SK-N-SH treated with all-trans-retinoic acid at 6 μM for 48 hours (cell line): ENCODE measurements at regions not wholly inside any gene's neighbourhood (a gene's known extent, or its start where the extent isn't known, plus 50 kb on each side); places are given as distances from the start of the nearest gene placed in this dataset.

Experiments used
- ATAC-seq: fragments of 200-7000 bp; cut with Tn5 transposase; 3 replicates; pipeline ENCODE4 v1.9.1; 2020; ENCODE audit warnings: mild to moderate bottlenecking, moderate library complexity
- ARNTL ChIP-seq: fragments of 450-650 bp; formaldehyde crosslinking; IDR thresholded peaks from 2 replicates; pipeline ENCODE4 v1.5.0; 2020; ENCODE audit warnings: low read depth, mild to moderate bottlenecking, moderate library complexity, borderline replicate concordance
- BACH2 ChIP-seq: fragments of 250-450 bp; sonication (Bioruptor Pico); IDR thresholded peaks from 2 replicates; pipeline ENCODE4 v1.9.0; 2021; ENCODE audit warnings: mild to moderate bottlenecking, borderline replicate concordance
- CREB5 ChIP-seq: fragments of 250-450 bp; sonication (Bioruptor Pico); IDR thresholded peaks from 2 replicates; pipeline ENCODE4 v1.5.1; 2020; ENCODE audit warnings: low read depth, mild to moderate bottlenecking, moderate library complexity
- CSDC2 ChIP-seq: fragments of 250-450 bp; sonication (Bioruptor Pico); IDR thresholded peaks from 2 replicates; pipeline ENCODE4 v1.5.0; 2020; ENCODE audit warnings: mild to moderate bottlenecking, moderate library complexity
- ESRRG ChIP-seq: fragments of 250-450 bp; sonication (Bioruptor Pico); IDR thresholded peaks from 2 replicates; pipeline ENCODE4 v1.6.1; 2021; ENCODE audit warnings: mild to moderate bottlenecking
- GLIS3 ChIP-seq: fragments of 250-450 bp; sonication (Bioruptor Pico); IDR thresholded peaks from 2 replicates; pipeline ENCODE4 v1.5.0; 2020; ENCODE audit warnings: mild to moderate bottlenecking, moderate library complexity
- ISL1 ChIP-seq: fragments of 250-450 bp; sonication (Bioruptor Pico); IDR thresholded peaks from 2 replicates; pipeline ENCODE4 v2.1.2; 2022; ENCODE audit warnings: mild to moderate bottlenecking, moderate library complexity
- OSR1 ChIP-seq: fragments of 250-450 bp; sonication (Bioruptor Pico); IDR thresholded peaks from 2 replicates; pipeline ENCODE4 v1.8.0; 2022; ENCODE audit warnings: moderate library complexity, mild to moderate bottlenecking, inconsistent platforms
- PATZ1 ChIP-seq: fragments of 250-450 bp; sonication (Bioruptor Pico); IDR thresholded peaks from 2 replicates; pipeline ENCODE4 v1.8.0; 2020; ENCODE audit warnings: mild to moderate bottlenecking, moderate library complexity, borderline replicate concordance
- POU6F1 ChIP-seq: fragments of 250-450 bp; sonication (Bioruptor Pico); IDR thresholded peaks from 2 replicates; pipeline ENCODE4 v1.8.0; 2021; ENCODE audit warnings: low read depth, mild to moderate bottlenecking, moderate library complexity, borderline replicate concordance
- PPARA ChIP-seq: fragments of 250-450 bp; sonication (Bioruptor Pico); IDR thresholded peaks from 2 replicates; pipeline ENCODE4 v1.5.0; 2020; ENCODE audit warnings: mild to moderate bottlenecking, borderline replicate concordance
- RARB ChIP-seq: fragments of 250-450 bp; sonication (Bioruptor Pico); IDR thresholded peaks from 2 replicates; pipeline ENCODE4 v1.8.0; 2021; ENCODE audit warnings: mild to moderate bottlenecking, moderate library complexity
- SNAI2 ChIP-seq: fragments of 250-450 bp; sonication (Bioruptor Pico); IDR thresholded peaks from 2 replicates; pipeline ENCODE4 v1.5.0; 2020; ENCODE audit warnings: mild to moderate bottlenecking, moderate library complexity
- TCF4 ChIP-seq: fragments of 250-450 bp; sonication (Bioruptor Pico); IDR thresholded peaks from 2 replicates; pipeline ENCODE4 v1.8.0; 2021; ENCODE audit warnings: mild to moderate bottlenecking, moderate library complexity, borderline replicate concordance
- TOX ChIP-seq: fragments of 250-450 bp; sonication (Bioruptor Pico); IDR thresholded peaks from 2 replicates; pipeline ENCODE4 v1.8.0; 2021; ENCODE audit warnings: mild to moderate bottlenecking, moderate library complexity, borderline replicate concordance
- TSHZ2 ChIP-seq: fragments of 250-450 bp; sonication (Bioruptor Pico); IDR thresholded peaks from 2 replicates; pipeline ENCODE4 v1.5.0; 2020; ENCODE audit warnings: mild to moderate bottlenecking, moderate library complexity
- ZC3H10 ChIP-seq: fragments of 250-450 bp; sonication (Bioruptor Pico); IDR thresholded peaks from 2 replicates; pipeline ENCODE4 v1.5.1; 2021; ENCODE audit warnings: mild to moderate bottlenecking, moderate library complexity
- ZFP3 ChIP-seq: fragments of 250-450 bp; sonication (Bioruptor Pico); IDR thresholded peaks from 2 replicates; pipeline ENCODE4 v1.5.0; 2020; ENCODE audit warnings: mild to moderate bottlenecking, moderate library complexity
- ZFP30 ChIP-seq: fragments of 450-650 bp; formaldehyde crosslinking; IDR thresholded peaks from 2 replicates; pipeline ENCODE4 v1.5.0; 2022; ENCODE audit warnings: mild to moderate bottlenecking, moderate library complexity
- ZNF565 ChIP-seq: fragments of 450-650 bp; formaldehyde crosslinking; conservative IDR thresholded peaks from 2 replicates; pipeline ENCODE4 v1.5.0; 2020; ENCODE audit warnings: low read depth, mild to moderate bottlenecking, moderate library complexity
- ZNF70 ChIP-seq: fragments of 450-650 bp; formaldehyde crosslinking; IDR thresholded peaks from 2 replicates; pipeline ENCODE4 v1.5.0; 2020; ENCODE audit warnings: mild to moderate bottlenecking, moderate library complexity
- ZNF8 ChIP-seq: fragments of 450-650 bp; formaldehyde crosslinking; IDR thresholded peaks from 2 replicates; pipeline ENCODE4 v1.5.0; 2020; ENCODE audit warnings: mild to moderate bottlenecking, moderate library complexity

GRCh38 chr1:14296795-14297194, 301.7 kb upstream of the KAZN start:
- TF ChIP-seq PPARA (CRISPR knock-in tag): no peak
- TF ChIP-seq ZNF565 (CRISPR knock-in tag): no peak
- no peak for TF ChIP-seq GLIS3
- no peak for TF ChIP-seq BACH2 (CRISPR knock-in tag)
- no peak for TF ChIP-seq CSDC2
- TF ChIP-seq, all 23 proteins: peak for 0
- no peak for ATAC-seq

GRCh38 chr1:14297356-14297755, 301.1 kb upstream of the KAZN start:
- no peak for ATAC-seq
- TF ChIP-seq ZNF8 (CRISPR knock-in tag) (no peak), TSHZ2 (CRISPR knock-in tag) (no peak), POU6F1 (CRISPR knock-in tag) (no peak), ISL1 (CRISPR knock-in tag) (no peak), ZFP30 (CRISPR knock-in tag) (no peak), RARB (no peak), ZNF565 (CRISPR knock-in tag) (no peak), ARNTL (CRISPR knock-in tag) (no peak), PATZ1 (no peak), BACH2 (CRISPR knock-in tag) (no peak), GLIS3 (no peak), CSDC2 (no peak), SNAI2 (CRISPR knock-in tag) (no peak), TOX (CRISPR knock-in tag) (no peak), PPARA (CRISPR knock-in tag) (no peak), ZNF70 (CRISPR knock-in tag) (no peak), ZC3H10 (CRISPR knock-in tag) (no peak)

DNA sequence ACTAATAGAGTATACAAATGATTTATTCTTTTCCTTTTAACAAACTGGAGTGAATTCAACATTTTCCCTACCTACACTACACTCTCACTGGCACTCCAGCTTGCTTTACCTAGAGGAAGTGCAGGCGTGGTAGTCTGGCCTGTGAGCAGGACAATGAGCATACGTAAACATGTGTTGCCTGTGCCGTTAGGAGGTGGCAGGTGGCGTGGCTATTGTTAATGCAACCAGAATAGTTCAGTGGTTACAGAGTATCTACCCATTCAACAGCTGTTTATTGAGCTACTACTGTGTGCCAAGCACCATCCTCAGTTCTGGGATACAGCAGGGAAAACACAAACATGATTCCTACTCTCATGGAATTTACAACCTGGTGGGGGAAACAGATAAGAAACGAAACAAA, 299.7 kb upstream of the KAZN start:
- TF ChIP-seq PATZ1 (no peak), ESRRG (no peak), ISL1 (CRISPR knock-in tag) (no peak), TCF4 (CRISPR knock-in tag) (no peak), OSR1 (CRISPR knock-in tag) (no peak), GLIS3 (no peak), PPARA (CRISPR knock-in tag) (no peak), RARB (no peak), TOX (CRISPR knock-in tag) (no peak), ZNF8 (CRISPR knock-in tag) (no peak), ZFP30 (CRISPR knock-in tag) (no peak), CSDC2 (no peak)
- ATAC-seq: no peak

- ATAC-seq: no peak
- TF ChIP-seq ZNF70 (CRISPR knock-in tag) (no peak), ISL1 (CRISPR knock-in tag) (no peak), ZC3H10 (CRISPR knock-in tag) (no peak), ZFP3 (CRISPR knock-in tag) (no peak), PATZ1 (no peak), RARB (no peak), ZNF8 (CRISPR knock-in tag) (no peak), CREB5 (CRISPR knock-in tag) (no peak), TCF4 (CRISPR knock-in tag) (no peak), GLIS3 (no peak), SNAI2 (CRISPR knock-in tag) (no peak)
Measured at GRCh38 chr1:14300991-14301703, 297.3 kb upstream of the KAZN start.
